Lower leg skin (tissue), 4 donors: ENCODE measurements at regions not wholly inside any gene's neighbourhood (a gene's known extent, or its start where the extent isn't known, plus 50 kb on each side); places are given as distances from the start of the nearest gene placed in this dataset.

Experiments used
- DNase-seq, 2 donors: peaks; one replicate each; pipeline ENCODE4 v3.0.0-alpha.2; 2019; ENCODE audit warnings: low spot score in 2 of 2
- H3K4me3 ChIP-seq: fragments of 200-600 bp; sonication (generic); 2 replicates; pipeline ENCODE4 v1.5.1; 2017; ENCODE audit warnings: mild to moderate bottlenecking, low read depth; ENCODE audit not compliant: poor library complexity, severe bottlenecking
- POLR2A ChIP-seq, 2 donors: fragments of 450-650 bp; IDR thresholded peaks; one replicate each; pipeline ENCODE4 v1.6.1; 2016 to 2017; ENCODE audit warnings: antibody characterized with exemption in 2 of 2, mild to moderate bottlenecking in 1 of 2, moderate library complexity in 1 of 2
- WGBS, 2 donors: methylation state at CpG; one replicate each; pipeline ENCODE4 v1.1.5; 2018; 5-methylcytosine and 5-hydroxymethylcytosine counted together
- intact Hi-C: fragments of 100-400 bp; cut with DNase I; formaldehyde crosslinking; loops from one replicate; pipeline ENCODE4 v1.15.0; 2023; ENCODE audit warnings: low total_unique reads
- TF ChIP-seq, protein P1 (sequence below), 3 donors: fragments of 450-650 bp; IDR thresholded peaks; one replicate each; pipeline ENCODE4 v1.5.1; 2016; ENCODE audit warnings: antibody characterized with exemption in 3 of 3, mild to moderate bottlenecking in 3 of 3, moderate library complexity in 2 of 3

DNA sequence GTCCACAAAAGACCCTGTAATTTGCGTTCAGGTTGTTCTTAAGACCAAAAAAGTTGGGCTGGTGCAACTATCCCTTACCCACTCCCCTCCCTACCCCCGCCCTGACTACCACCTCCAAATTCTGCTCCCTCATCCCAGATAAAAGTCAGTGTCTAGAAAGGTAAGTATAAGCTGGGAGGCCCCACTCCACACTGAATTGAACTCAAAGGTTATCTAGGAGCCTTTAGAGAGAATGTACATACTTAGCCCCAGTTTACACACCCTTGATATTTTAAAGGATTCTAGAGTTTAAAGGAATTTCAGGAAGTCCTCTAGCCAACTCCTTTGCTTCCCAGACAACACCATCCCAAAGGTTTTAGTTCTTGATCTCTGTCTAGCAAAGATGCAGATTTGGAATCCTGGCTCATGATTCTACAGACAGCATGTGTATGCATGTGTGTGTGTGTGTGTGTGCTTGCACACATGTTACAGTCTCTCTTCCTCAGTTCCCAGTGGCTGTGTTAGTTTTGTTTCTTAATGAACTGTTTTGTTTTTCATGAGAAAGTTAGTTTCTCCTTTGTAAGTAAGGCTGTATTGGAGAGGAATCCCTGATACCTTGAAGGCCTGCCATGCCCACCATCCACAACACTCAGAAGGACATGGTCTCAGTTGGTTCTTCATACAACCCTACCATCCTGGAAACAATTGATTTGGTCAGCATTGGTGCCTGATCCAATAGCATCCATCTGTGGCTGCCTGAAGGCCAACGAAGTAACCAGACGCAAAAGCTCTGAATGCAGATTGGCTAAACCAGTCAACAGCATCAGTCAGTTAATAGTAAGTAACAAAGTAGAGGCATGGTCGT is 281.3 kb downstream of the SOX9 start:
- TF ChIP-seq POLR2A (IDR thresholded peaks at IDR 0.05), result no peak
- TF ChIP-seq, protein P1, sequence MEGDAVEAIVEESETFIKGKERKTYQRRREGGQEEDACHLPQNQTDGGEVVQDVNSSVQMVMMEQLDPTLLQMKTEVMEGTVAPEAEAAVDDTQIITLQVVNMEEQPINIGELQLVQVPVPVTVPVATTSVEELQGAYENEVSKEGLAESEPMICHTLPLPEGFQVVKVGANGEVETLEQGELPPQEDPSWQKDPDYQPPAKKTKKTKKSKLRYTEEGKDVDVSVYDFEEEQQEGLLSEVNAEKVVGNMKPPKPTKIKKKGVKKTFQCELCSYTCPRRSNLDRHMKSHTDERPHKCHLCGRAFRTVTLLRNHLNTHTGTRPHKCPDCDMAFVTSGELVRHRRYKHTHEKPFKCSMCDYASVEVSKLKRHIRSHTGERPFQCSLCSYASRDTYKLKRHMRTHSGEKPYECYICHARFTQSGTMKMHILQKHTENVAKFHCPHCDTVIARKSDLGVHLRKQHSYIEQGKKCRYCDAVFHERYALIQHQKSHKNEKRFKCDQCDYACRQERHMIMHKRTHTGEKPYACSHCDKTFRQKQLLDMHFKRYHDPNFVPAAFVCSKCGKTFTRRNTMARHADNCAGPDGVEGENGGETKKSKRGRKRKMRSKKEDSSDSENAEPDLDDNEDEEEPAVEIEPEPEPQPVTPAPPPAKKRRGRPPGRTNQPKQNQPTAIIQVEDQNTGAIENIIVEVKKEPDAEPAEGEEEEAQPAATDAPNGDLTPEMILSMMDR (IDR thresholded peaks at IDR 0.05), result no peak
- H3K4me3 ChIP-seq, result no peak overlapping the region
- intact Hi-C loops, result no loop called here
- no peak for DNase-seq
- 94 to 98% methylated on average over 5 of the region's 5 CpGs for WGBS, 2 donors

- DNase-seq, result no peak
- 89 to 93% methylated on average over 5 of the region's 5 CpGs for WGBS, 2 donors
- TF ChIP-seq, protein P1 (IDR thresholded peaks at IDR 0.05), result no peak
- no peak for TF ChIP-seq POLR2A (IDR thresholded peaks at IDR 0.05)
- no peak overlapping the region for H3K4me3 ChIP-seq
- intact Hi-C loops, result no loop called here
These were observed 281.9 kb downstream of the SOX9 start for GRCh38 chr17:72402727-72403210.

DNA sequence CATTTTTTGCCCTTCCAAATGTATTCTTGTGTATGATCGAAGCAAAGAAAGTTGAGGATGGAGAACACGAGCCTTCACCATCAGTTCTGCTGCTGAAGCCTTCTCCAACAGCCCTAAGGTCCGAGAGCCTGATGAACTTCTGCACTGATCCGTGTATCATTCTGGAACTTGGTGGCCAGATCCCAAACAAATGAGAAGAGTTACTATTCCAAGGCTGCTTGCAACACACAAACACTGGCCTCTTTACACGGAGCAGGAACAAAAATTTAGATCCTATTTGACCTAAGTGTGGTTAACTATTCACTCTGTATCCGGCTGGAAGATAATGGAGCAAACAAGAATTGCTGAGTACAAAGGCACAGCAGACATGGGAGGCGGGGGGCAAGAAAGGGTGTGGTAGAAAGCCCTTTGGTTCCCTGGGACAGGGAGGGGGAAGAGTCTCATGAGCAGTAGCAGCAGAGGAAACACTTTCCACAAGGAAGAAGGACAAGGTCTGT is 282.9 kb downstream of the SOX9 start:
- no peak overlapping the region for H3K4me3 ChIP-seq
- 88 to 96% methylated on average over 7 of the region's 7 CpGs for WGBS, 2 donors
- intact Hi-C loops, result no loop called here
- TF ChIP-seq POLR2A (IDR thresholded peaks at IDR 0.05), result no peak
- TF ChIP-seq, protein P1 (IDR thresholded peaks at IDR 0.05), result no peak
- DNase-seq, result no peak

DNA sequence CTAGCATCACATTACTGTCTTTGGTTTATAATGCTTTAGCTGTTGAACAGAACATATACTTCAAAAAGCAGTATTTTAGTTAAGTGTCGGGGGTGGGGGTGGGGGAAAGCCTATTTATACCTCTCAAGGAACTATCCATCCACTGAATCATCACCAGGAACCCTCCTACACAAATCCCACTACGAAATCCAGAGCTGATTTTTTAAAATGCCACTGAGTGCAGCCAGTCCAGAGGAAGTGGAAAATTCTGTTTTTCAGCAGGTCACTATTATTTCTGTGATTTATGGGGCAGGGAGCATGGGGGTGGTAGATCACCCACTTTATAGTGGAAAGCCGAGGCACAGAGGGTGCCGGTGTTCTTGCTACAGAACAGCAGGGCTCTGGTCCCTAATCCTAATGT is 284.1 kb downstream of the SOX9 start:
- intact Hi-C loops, result no loop called here
- 72 to 80% methylated on average over 4 of the region's 4 CpGs for WGBS, 2 donors
- no peak for TF ChIP-seq POLR2A (IDR thresholded peaks at IDR 0.05)
- TF ChIP-seq, protein P1 (IDR thresholded peaks at IDR 0.05), result no peak

GRCh38 chr17:72405662-72406230 is 284.9 kb downstream of the SOX9 start:
- intact Hi-C loops, result no loop called here

More for the DNA sequence above, 284.1 kb downstream of the SOX9 start:
- no peak overlapping the region for H3K4me3 ChIP-seq
- no peak for DNase-seq

More at GRCh38 chr17:72405662-72406230, 284.9 kb downstream of the SOX9 start:
- no peak for TF ChIP-seq POLR2A (IDR thresholded peaks at IDR 0.05)
- TF ChIP-seq, protein P1 (IDR thresholded peaks at IDR 0.05), result no peak
- DNase-seq, result no peak
- H3K4me3 ChIP-seq, result no peak overlapping the region
- 93 to 95% methylated on average over 6 of the region's 6 CpGs for WGBS, 2 donors
